VCaP (cell line): ENCODE measurements at regions not wholly inside any gene's neighbourhood (a gene's known extent, or its start where the extent isn't known, plus 50 kb on each side); places are given as distances from the start of the nearest gene placed in this dataset.
A peak's percentile ranks its signal among the peaks of the same experiment; 100 is the strongest.

ENCODE experiments used
- H3K27ac ChIP-seq: fragments of 450-650 bp; 2 replicates; pipeline ENCODE4 v1.5.1; 2017
- TF ChIP-seq, protein P1 (sequence below): fragments of 450-650 bp; conservative IDR thresholded peaks from 2 replicates; pipeline ENCODE4 v1.5.1; 2017; ENCODE audit warnings: mild to moderate bottlenecking, moderate library complexity

DNA sequence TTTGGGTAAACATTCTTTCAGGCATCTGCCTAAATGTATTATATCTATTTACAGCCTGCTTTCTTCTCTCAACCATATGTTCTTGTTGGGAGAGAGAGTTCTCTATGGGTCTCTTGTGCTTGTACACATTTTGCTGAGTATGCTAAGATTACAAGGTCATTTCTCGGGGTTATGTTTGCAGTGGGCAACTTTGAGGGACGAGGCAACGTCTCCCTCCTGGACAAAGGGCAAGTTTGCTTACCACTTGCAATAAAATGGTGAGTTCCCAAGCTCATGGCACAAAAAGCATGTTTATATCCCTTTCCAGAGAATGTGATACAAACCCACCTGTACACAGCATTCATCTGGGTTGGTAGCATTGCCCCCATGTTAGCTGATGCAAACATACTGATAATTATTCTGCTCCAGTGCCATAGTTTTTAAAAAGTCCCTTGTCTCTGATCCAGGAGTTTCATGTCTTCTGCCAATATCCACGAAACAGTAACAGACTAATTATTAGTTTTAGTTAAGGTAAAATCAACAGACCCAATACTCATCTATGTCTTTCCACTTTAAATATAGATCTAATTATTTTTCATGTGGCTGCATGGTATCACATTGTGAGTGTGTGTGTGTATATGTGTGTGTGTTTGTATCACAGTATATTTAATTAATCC lies 84.2 kb upstream of the MAPK4 start:
- H3K27ac ChIP-seq: no peak overlapping the region
- TF ChIP-seq, protein P1, sequence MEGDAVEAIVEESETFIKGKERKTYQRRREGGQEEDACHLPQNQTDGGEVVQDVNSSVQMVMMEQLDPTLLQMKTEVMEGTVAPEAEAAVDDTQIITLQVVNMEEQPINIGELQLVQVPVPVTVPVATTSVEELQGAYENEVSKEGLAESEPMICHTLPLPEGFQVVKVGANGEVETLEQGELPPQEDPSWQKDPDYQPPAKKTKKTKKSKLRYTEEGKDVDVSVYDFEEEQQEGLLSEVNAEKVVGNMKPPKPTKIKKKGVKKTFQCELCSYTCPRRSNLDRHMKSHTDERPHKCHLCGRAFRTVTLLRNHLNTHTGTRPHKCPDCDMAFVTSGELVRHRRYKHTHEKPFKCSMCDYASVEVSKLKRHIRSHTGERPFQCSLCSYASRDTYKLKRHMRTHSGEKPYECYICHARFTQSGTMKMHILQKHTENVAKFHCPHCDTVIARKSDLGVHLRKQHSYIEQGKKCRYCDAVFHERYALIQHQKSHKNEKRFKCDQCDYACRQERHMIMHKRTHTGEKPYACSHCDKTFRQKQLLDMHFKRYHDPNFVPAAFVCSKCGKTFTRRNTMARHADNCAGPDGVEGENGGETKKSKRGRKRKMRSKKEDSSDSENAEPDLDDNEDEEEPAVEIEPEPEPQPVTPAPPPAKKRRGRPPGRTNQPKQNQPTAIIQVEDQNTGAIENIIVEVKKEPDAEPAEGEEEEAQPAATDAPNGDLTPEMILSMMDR: no peak

DNA sequence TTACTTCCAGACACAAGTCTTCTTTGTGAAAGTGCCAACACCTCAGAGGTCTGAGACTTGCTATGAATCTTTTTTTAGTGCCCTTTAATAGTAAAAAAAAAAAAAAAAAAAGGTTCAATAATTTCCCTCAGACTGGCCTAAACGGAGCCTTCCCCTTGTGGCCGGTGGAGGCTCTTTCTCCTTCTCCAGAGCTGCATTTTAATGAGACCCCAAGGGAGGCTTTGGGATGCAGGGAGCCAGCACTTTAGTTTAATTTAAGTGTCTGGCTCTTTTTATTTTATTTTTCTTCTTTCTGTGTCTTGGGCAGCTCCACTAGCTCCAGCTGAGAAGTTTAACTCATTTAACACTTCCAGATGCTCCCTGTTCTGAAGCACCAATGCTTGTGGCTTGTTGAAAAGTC lies 67.8 kb upstream of the MAPK4 start:
- TF ChIP-seq, protein P1: no peak
- no peak overlapping the region for H3K27ac ChIP-seq

DNA sequence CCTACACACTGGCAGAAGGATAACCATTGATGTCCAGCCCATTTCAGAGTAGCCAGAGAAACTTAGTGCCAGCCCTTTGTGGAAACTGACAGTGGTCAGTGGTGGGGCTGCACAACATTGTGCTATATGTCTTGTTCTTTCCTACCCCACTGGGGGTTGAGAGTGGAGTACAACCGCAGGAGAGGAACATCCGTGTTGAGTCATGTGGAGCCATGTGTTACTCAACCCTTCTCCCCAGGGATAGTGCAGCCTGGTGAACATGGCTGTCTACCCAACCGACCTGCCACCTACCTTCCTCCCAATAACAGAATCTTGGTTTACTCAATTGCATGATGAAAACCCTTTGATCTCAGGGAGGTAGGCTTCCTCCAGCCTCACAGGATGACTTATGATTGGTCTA lies 65.3 kb upstream of the MAPK4 start:
- TF ChIP-seq, protein P1: no peak
- no peak overlapping the region for H3K27ac ChIP-seq

DNA sequence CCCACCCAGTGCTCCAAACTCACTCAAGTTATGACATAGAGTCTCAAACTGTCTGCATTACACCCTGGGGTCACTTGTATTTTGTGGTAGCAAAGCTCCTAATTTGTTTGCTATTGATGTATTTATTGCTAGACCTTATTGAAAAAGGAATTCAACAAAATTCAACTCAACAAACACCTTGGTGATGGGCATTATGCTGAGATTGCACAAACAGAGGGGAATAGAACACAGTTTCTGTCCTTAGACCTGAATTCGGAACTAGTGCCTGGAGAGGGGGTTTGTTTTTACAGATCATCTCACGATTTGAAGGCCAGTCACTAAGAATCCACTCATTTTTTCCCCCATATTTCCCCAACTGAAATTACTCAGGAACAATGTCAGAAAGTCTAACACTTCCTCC lies 53.5 kb upstream of the MAPK4 start:
- H3K27ac ChIP-seq: no peak overlapping the region
- TF ChIP-seq, protein P1: no peak

DNA sequence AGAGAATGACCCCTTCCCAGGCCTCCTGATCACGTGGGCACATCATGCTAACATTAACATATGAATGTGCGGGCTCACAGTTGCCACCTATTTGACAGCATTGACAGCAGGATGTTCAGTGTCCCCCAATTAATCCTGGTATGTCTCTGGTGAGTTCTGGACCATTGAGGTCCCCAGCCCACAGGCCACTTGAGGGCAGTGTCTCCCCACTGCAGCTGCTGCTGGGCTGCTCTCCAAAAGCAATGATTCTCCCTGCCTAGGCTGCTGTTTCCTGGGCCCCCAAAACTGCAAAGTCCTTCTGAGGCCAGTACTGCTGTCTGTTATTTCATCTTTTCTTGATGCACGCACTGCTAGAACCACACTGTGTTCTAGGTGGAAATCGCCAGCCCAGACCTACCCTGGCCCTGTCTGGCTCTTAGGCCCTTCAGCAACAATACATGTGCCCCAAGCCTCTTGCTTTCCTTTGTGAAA lies 52.7 kb upstream of the MAPK4 start:
- TF ChIP-seq, protein P1: peak; percentile 96
- no peak overlapping the region for H3K27ac ChIP-seq

DNA sequence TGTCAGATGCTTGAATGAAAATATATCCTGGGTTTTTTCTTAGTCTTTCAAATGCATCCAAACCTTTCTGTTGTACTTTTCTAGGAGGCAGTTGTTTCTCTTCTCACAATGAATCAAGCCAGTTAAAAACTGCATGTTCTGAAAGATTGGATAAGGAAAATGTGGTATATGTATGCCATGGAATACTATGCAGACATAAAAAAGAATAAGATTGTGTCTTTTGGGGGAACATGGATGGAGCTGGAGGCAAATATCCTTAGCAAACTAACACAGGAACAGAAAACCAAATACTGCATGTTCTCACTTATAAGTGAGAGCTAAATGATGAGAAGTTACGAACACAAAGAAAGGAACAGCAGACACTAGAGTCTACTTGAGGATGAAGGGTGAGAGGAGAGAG lies 51.7 kb upstream of the MAPK4 start:
- H3K27ac ChIP-seq: no peak overlapping the region
- TF ChIP-seq, protein P1: no peak

DNA sequence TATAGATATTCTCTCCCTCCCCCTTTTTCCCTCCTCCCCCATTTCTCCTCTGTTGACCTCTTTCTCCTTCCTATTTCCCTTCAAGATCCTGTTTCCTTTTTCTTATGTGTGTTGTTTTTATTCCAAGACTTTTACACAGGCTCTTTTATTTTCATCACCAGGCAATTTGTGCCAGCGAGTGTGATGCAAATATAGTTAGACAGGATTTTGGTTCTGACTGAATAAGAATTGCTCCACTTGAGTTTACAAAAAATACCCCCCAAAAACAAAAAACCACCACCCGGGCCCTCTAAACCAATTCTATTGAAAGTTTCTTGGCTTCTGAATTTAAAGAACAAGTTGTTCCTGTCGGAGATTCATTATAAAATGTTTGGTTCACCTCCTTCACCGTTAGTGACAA lies 50.9 kb upstream of the MAPK4 start:
- no peak overlapping the region for H3K27ac ChIP-seq
- TF ChIP-seq, protein P1: no peak
